HG03196 (cell line): ENCODE measurements at regions not wholly inside any gene's neighbourhood (a gene's known extent, or its start where the extent isn't known, plus 50 kb on each side); places are given as distances from the start of the nearest gene placed in this dataset.
A peak's percentile ranks its signal among the peaks of the same experiment; 100 is the strongest.

Source experiments
- ATAC-seq: cut with Tn5 transposase; IDR thresholded peaks from one replicate; pipeline ENCODE4 v1.9.1; 2021; ENCODE audit not compliant: unreplicated experiment

DNA sequence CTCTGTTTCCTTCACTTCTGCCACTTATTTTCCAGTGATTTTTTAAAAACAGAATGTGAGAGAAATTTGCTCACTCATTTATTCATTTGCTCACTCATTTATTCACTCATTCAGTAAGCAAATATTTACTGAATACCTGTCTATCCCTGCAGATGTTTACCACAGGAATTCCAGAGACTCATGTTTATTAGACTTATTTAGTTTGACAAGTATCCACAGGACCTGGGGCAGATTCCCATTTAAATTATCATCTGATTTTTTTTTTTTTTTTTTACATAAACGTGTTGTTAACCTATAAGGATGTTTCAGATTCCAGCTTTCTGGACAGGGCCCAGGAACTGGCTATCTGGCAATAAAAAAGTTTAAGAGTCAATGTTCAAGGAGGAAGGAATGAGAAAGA lies 175.1 kb upstream of the ERBB4 start:
- ATAC-seq: no peak

DNA sequence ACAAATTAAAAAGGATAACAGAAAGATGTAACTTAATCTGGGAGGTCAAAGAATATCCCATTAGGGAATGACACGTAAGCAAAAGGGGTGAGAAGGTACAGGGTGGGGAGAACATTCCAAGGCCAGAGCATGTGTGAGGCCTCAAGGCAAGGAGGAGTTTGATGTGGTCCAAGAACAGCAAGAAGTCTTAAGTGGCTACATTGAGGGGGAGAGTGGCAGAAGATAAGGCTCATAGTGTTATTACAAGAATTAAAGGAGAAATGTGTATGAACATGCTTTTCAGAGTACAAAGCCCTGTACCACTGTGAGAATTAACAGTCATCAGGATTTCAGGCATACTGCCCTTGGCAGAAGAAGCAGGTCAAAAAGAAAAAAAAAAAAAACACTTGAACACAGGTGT lies 174.4 kb upstream of the ERBB4 start:
- ATAC-seq: no peak

DNA sequence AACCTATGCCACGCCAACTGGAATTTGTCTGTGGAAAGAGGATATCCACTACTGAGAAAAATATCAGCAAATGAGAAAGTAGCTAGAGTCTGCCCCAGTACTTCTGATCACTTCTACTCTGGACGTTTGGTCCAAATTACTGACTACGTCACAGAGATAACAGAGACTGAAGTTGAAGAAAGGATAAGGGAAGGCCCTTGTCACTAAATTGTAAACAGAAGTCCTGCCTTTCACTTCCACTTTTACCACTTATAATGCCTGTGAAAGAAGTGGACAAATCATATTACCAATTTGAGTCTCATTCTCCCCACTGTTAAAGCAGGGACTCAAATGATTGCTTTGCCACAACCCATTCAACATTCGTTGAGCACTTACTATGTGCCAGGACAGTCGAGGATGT lies 173.9 kb upstream of the ERBB4 start:
- ATAC-seq: no peak

DNA sequence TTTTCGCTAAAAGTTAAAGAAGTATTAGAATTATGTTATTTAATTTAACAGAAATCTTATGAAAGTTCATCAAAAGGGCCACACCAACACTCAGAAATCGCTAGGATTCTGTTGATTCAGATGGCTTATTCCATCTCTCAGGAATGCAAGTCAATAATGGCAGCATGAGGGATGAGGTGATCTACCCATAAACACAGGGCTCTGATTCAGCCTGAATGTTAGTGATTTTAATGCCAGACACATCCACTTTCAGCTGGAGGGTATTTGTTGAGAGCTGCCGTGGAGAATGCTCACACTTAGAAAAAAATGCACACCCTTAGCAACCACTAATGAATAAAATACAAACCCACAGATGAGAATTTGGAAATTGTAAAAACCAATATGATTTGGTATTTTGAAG lies 173.3 kb upstream of the ERBB4 start:
- no peak for ATAC-seq

DNA sequence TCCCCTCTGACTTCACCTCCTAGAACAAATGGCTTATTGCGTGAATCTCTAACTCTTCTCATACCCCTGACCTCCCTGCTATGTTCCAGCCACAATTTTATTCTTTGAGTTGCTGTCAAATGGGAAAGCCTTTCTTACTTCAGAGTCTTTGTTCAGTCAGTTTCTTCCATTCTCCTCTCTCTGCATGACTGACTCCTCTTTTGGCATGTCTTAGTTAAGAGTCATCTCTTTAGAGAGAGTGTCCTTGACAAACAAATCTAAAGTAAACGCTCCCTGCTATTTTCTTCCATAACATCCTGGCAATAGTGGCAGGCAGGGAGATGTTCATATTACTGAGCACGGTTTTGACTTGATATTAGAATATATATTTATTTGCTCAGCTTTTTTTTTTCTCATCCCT lies 170.7 kb upstream of the ERBB4 start:
- ATAC-seq: no peak

DNA sequence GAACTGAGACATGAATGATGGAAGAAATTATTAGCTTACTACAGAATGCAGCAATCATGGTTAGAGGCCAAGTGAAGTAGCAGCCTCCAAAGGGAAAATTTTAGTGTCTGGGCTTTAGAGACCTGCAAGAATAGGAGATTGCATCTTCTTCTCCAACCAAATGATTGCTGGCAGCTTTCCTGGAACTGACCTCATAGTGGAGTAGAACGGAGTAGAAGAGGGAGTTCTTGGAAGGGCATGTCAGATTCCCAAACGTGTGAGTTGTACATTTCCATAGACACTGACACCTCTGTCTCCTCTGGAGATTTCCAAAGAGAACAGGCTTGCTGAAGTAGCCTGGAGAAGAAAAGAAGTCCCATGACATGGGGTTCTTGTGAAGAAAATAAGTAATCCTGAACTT lies 169.8 kb upstream of the ERBB4 start:
- no peak for ATAC-seq

DNA sequence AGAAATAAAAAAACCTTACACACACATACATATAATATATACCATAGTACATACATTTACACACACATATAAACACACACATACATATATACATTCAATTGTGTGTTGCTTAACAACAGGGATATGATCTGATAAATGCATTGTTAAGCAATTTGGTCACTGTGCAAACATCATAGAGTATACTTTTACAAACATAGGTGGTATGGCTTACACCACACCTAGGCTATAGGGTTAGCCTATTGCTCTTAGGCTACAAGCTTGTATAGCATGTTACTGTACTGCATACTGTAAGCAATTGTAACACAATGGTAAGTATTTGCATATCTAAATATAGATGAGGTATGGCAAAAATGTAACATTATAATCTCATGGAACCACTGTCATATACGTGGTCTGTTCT lies 156.8 kb upstream of the ERBB4 start:
- no peak for ATAC-seq

DNA sequence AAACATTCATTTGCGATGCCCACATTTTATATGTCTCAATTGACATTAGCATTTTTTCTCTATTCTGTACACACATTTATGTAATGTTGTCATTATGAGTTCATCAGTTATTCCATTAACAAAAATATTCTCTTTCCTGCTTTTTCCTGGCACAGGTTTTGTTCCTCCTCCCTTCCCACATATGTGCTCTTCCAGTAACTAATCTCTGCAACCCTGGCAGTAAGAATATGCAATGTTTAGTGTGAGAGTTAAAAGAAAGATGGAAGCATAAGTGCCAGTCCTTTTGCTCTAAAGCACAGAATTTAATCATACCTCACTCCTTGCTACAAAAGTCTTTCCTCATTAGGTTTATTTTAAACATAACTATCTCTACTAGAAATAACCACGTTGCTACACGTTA lies 155.8 kb upstream of the ERBB4 start:
- ATAC-seq: no peak

DNA sequence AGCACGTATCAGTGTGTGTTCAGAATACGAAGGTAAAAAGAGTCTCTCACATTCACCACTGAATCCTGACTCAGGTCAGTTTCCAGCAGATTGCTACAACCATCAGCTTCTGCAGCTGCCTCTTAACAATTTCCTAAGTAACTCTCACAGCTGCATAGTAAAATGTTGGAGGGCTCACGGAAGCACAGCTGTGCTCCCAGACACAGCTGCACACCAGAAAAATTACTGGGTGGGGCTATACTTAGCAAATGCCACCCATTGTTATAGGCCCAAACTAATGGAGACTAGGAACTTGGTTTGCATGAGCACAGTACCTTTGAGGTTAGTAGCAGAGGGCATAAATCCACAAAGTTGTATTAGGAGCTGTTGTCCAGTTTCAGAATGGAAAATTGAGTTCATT lies 153.9 kb upstream of the ERBB4 start:
- no peak for ATAC-seq

DNA sequence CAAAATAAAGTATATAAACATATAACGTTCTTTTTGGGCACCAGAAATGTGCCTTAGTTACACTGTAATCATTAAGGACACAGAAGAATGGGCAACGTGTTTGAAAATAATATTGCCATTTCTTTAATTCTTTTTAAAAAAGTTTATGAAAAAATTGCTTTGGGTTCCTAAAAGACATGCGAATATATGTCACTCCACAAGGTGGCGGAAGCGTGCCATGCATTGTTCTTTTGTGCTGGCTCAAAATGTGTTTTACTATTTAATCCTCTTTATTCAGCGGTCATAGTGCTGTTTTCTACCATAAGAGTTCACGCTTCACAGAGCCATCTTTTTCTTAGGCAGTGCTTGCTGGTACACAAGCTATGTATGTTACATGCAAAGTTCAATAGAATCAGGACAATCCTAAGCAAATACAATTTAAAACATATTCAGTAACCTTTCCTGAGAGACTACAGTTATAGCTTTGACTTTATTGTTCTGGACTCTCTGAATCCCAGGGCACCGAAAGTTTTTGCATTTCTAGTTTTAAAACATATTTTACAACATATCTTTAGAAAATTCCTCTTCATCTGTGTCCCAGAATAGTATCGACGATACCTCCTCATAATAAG lies 147.8 kb upstream of the ERBB4 start:
- peak; percentile 78 for ATAC-seq

DNA sequence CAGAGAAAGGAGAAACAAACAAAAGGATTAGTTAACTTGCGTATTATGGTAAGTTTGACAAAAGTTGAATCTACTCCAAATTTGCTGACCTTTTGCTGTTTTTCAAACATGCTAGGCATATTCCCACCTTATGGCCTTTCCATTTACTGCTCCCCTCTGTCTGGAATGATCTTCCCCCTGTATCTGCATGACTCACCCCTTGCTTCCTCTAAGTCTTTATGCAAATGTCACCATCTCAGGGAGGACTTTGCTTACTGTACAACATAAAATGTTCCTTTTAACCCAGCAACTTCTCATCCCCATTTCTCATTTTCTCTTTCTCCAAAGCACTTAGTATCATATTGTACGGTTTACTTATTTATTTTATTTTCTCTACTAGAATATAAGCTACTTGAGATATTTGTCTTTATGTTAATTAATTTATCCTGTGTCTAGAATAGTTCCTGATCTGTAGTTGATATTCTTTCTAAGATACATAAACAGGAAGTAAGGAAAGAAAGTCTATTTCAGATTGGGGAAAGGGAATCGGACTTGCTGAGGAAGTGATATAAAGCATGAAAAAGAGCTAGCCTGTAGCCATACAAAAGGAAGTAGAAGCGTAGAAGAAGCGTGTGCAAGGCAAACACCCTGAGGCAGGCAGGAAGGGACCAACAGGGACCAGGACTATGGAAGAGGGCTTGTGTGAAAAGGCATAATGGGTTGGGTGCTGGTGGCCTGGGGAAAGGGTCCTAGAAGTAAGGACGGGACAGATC lies 144.9 kb upstream of the ERBB4 start:
- no peak for ATAC-seq

DNA sequence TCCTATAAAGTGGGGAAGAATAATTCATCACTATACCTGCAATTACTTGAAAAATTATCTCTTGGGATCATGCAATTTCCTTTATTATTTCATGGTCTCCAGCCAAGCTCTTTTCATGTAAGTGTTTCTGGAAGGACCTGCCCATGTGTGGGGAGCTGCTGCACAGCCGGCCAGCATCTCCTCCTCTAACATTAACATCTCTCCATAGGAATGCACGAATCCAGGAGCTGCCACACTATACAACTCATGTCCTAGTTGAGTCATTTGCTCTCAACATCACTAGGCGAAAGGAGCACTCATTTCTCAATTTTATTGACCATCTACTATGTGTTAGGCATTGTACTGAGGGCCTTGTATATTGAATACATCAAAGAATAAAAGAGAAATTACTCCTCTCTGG lies 144.3 kb upstream of the ERBB4 start:
- ATAC-seq: no peak

DNA sequence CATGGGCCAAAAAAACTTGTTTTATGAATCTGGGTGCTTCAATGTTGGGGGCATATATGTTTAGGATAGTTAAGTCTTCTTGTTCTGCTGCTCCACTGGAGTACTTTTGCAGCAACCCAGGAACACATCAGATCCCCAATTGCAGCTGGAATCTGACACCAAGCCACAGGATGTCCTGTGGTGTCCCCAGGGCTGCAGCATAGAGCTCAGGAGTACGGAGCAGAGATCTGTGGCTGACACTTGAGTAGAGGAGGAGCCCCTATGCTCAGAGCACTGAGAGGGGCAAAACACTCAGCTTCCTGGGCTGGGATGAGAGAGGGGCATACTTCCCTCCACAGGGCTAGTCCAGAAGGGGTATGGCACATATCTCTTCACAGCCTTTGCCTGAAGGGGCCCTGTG lies 138.9 kb upstream of the ERBB4 start:
- no peak for ATAC-seq

DNA sequence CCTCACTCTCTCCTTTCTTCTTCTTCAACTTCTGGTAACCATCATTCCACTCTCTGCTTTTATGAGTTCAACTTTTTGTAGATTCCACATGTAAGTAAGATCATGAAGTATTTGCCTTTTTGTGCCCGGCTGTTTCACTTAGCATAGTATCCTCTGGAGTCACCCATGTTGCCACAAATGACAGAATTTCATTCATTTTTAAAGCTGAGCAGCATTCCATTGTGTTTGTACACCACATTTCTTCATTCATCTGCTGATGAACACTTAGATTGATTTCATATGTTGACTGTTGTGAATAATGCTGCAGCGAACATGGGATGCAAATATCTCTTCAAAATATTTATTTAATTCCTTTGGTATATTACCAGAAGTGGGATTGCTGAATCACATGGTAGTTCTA lies 133.6 kb upstream of the ERBB4 start:
- no peak for ATAC-seq

DNA sequence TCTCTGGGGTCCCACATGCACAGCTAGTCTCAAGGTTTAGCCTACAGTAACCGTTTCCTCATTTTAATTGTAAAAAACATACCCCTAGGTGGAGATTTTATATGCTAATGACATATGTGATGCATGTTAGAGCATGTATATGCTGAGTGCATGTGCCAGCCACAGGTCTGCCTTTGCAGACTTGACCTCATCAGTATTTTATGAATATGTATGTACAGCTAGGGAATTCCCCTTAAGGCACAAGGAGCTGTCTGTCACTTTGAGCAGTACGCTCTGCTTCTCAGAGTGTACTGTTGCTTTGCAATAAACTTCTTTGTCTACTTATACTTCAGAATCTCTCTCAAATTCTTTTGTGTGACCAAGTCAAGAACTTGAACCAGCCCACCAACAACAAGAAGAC lies 131.2 kb upstream of the ERBB4 start:
- no peak for ATAC-seq

DNA sequence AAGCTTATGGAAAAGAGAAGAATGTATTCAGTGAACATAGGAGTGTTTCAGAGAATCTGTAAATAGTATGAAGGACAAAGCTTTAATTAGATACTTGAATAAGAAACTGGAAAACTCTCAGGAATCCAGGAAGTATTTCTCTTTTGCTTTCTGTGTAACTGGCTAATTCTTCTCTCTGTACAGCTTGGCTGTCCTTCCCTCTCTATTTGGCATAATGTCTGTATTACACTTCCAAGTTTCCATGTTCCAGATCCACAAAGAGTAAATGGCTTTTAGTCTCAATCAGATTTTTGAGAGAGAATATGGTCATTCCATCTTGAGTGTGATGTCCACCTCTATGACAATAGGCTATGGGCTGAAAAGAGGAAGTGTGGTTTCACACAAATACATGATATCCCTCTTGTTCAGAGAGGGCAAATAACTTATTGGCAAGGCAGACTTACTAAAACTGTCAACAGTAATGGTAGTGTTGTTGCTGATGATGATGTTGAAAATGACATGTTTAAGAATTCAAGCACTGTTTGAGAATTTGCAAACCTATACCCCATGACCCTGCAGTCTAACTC lies 129.2 kb upstream of the ERBB4 start:
- ATAC-seq: no peak

DNA sequence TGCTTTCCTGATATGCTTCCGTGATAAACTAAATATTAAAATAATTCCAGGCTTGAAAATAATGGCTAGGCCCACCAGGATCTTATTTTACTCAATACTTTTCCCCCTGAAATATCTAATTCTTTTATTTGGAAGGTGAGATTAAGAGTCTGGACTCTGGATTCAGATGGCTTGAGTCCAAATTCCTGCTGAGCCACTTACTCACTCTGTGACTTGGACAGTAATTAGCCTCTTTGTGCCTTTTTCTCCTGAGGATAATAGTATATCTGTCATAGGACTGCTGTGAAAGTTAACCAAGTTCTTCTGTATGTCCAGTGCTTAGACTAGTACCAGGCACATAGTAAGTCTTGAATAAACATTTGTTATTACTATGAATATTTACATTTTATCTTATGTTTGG lies 127.3 kb upstream of the ERBB4 start:
- no peak for ATAC-seq

DNA sequence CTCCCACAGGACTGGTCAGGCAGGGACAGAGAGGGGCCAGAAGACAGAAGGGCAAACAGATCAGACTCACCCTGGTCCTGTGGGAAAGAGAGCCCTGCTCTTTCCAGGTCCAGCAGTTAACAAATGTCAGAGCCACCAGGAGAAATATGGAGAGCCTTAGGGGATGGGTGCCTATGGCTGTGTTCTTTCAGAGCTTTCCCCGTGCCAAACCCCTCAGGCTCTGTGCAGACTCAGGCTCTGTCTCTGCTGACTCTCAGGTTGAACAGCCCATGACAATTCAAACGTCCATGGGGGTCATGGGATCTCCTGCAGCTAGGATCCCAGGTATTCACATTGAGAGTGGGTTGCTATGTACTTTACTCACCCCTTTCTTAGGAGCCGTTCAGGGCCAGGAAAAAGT lies 120.8 kb upstream of the ERBB4 start:
- no peak for ATAC-seq

DNA sequence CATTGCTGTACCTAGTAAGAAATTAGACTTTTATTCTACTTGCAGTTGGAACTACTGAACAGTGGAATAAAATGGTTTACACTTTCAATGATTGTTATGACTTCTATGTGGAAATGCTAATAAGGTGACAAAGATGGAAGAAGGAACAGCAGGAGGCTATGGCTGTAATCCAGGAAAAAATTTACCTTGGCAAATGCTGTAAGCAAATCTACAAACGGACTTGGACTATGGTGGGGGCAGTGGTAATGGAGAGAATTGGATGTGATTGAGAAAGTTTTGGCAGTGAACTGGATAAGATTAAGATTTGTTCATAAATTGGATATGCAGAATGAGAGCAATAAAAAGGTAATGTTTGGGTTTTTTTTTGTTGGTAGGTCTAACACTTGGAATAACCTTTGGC lies 111.0 kb upstream of the ERBB4 start:
- ATAC-seq: no peak

DNA sequence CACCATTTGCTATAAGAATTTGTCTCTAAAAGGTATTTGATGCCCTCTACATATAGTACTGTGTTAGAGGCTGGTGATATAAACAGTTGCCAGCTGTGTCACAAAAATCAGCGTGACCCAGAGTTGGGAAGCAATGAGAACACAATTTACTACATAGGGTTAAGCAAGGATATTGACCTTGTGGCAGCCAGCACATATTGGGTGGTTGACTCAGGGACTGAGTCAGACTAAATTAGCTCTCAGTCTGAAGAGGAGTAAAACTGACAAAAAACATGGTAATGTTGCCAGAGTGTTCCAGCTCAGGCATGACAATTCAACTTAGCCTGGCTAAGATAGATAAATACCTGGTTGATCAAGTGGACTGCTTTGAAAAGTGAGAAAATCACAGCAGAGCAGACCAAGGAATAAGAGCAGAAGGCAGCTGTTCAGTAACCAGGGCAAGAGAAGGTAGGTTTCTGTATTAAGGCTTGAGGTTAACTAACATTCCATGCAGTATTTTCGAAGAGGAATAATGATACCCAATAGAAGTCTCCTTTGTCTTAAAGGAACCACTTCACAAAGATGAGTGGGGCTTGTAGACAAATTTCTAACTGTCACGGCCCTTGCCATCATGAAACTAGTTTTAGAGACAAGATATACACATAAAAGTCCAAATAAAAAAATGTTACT lies 108.2 kb upstream of the ERBB4 start:
- ATAC-seq: no peak

DNA sequence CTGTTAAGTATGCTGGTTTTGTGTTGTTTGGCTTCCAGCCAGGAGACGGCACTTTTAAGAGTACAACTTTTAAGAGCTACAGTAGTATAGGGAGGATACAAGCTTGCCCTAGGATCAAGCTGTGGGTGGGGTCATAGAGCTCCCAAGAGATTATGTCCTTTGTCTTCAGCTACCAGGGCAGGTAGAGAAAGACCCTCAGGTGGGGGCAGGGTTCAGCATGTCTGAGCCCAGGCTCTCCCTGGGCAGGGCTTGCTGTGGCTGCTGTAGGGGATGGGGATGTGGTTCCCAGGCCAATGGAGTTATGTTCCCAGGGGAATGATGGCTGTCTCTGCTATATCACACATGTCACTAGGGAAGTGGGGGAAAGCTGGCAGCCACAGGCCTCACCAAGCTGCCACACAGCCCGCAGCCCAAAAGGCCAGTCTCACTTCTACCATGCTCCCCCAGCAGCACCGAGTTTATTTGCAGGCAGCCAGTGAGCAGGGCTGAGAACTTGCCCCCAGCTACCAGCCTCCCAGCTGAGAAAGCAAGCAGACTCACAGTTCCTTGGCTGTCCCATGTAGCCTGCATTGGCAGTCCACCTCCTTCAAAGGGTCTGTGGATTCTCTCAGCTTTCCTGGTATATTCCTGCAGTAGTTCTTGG lies 105.7 kb upstream of the ERBB4 start:
- ATAC-seq: no peak

DNA sequence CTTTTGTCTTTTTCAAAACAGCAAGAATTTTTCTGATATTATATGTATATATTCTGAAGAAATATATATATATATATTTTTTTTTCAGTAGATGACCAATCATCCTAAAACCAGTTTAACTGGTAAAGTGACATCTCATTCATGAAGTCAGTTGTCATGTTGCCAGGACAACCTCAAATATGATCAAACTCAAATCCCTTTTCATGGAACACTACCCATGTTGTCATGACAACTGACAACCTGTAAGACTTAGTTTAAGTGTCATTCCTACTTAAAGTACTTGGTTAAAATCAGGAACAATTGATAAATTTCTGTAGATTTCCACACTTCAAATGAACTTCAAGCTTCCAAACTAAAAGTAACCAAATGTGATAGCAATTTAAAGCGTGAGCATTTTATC lies 101.8 kb upstream of the ERBB4 start:
- no peak for ATAC-seq
